ENCODE measurements at regions not wholly inside any gene's neighbourhood (a gene's known extent, or its start where the extent isn't known, plus 50 kb on each side); places are given as distances from the start of the nearest gene placed in this dataset.

DNA sequence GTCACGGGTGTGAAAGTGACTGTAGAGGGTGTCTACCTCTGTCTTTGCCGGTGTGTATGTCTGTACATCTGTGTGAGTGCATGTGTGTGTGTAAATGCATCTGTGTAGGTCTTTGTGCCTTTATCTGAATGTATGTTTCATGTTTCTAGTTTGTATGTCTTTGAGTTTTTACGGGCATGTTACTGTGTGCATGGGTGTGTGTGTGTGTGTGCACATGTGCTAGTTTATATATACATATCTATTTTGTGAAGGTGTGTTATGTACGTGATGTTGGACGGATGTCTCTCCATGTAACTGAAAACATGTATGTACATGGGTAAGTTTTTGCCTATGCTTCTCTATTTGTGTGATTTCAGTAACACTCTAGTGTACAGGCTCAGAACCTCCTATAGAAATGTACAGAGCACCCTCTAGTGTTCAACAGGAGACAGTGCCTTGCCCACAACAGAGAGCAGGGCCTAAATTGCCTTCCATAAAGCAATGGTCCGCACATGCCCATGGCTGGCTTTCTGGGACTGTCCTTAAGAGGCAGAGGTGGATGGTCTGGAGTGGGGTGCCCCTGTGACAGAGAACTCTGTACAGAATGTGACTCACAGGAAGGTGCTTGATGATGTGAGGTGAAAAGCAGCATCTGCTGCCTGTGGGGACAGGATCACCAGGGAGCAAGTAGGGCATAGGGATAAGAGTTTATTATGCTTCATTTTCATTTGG is 343.5 kb downstream of the RAPGEF2 start:
- 37 to 39% methylated on average over 6 of the region's 6 CpGs for WGBS, 2 donors

GRCh38 chr4:159447296-159447695 is 344.4 kb downstream of the RAPGEF2 start:
- Histone ChIP-seq H3K27ac (no peak overlapping the region), H3K36me3 (no peaks in the 10 kb centered on the region), H3K4me3 (no peak overlapping the region), H3K4me1 (peaks cover 2 to 18% (median 10%) of the 10 kb centered on the region in 9 donors), H3K27me3 (no peaks in the 10 kb centered on the region), H3K9me3 (no peaks in the 10 kb centered on the region)
- WGBS, 2 donors = 45 to 55% methylated on average over 4 of the region's 4 CpGs
- TF ChIP-seq CTCF (IDR thresholded peaks at IDR 0.05) = no peak
- ATAC-seq (no peak), DNase-seq (no peak)
- intact Hi-C loops (cut with DNase I) = loop anchor here in 9 of 10 donors (2.0 to 10.0 kb wide), 16 partner anchors 45 to 725 kb away; partner anchors contain the start of genes PPID (in 5 of the 9) and RAPGEF2 (in 1 of the 9)

More for the DNA sequence above, 343.5 kb downstream of the RAPGEF2 start:
- H3K27me3 ChIP-seq = no peaks in the 10 kb centered on the region
- intact Hi-C loops (cut with DNase I) = loop anchor here in 9 of 10 donors (2.0 to 10.0 kb wide), 16 partner anchors 44 to 724 kb away; partner anchors contain the start of genes PPID (in 5 of the 9) and RAPGEF2 (in 1 of the 9)
- H3K9me3 ChIP-seq = no peaks in the 10 kb centered on the region
- ATAC-seq = peak; percentile 96 to 99 (median 97)
- peak; percentile 79 to 96 (median 90) for TF ChIP-seq CTCF (IDR thresholded peaks at IDR 0.05)
- H3K36me3 ChIP-seq = no peaks in the 10 kb centered on the region
- peak overlapping the region in 4 of 10 donors; percentile 1 to 36 (median 31) for H3K27ac ChIP-seq
- peaks cover 2 to 18% (median 10%) of the 10 kb centered on the region in 9 donors for H3K4me1 ChIP-seq
- H3K4me3 ChIP-seq = no peak overlapping the region
- DNase-seq = peak; percentile 16 to 59

DNA sequence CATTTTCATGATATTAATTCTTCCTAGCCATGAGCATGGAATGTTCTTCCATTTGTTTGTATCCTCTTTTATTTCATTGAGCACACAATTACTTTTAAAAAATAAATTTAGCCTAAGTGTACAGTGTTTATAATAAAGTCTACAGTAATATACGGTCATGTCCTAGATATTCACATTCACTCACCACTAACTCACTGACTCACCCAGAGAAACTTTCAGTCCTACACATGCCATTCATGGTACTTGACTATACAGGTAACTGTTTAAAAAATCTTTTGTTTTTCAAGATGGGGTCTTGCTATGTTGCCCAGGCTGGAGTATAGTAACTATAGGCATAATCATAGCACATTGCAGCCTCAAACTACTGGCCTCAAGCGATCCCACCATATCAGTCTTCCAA is 348.1 kb downstream of the RAPGEF2 start:
- no peak for TF ChIP-seq CTCF (IDR thresholded peaks at IDR 0.05)
- H3K27ac ChIP-seq = no peak overlapping the region
- peaks cover 2 to 10% (median 4%) of the 10 kb centered on the region in 9 donors for H3K4me1 ChIP-seq
- H3K36me3 ChIP-seq = no peaks in the 10 kb centered on the region
- 96 to 100% methylated on average over 2 of the region's 2 CpGs for WGBS, 2 donors
- no peak overlapping the region for H3K4me3 ChIP-seq
- intact Hi-C loops (cut with DNase I) = loop anchor here in 1 of 10 donors (10.0 kb wide), 1 partner anchor 726 kb away; the partner anchor contains the start of gene PPID
- DNase-seq = no peak
- no peaks in the 10 kb centered on the region for H3K9me3 ChIP-seq
- ATAC-seq = no peak
- H3K27me3 ChIP-seq = no peaks in the 10 kb centered on the region

- Histone ChIP-seq H3K9me3 (no peaks in the 10 kb centered on the region), H3K27ac (no peak overlapping the region), H3K36me3 (no peaks in the 10 kb centered on the region), H3K4me3 (peak overlapping the region in 1 of 10 donors; percentile 16), H3K27me3 (no peaks in the 10 kb centered on the region), H3K4me1 (peaks cover 0 to 7% (median 0%) of the 10 kb centered on the region in 9 donors)
- 31 to 35% methylated on average over 3 of the region's 3 CpGs for WGBS, 2 donors
- ATAC-seq (no peak), DNase-seq (peak in 1 of 2 donors; percentile 20)
- intact Hi-C loops (cut with DNase I) = loop anchor here in 2 of 10 donors (2.0 to 10.0 kb wide), 2 partner anchors 103 to 731 kb away; partner anchors contain the start of gene PPID (in 1 of the 2)
- peak; percentile 39 to 73 (median 63) for TF ChIP-seq CTCF (IDR thresholded peaks at IDR 0.05)
Observed at GRCh38 chr4:159455675-159456237, 352.9 kb downstream of the RAPGEF2 start.
